BE2C (cell line): ENCODE measurements at regions not wholly inside any gene's neighbourhood (a gene's known extent, or its start where the extent isn't known, plus 50 kb on each side); places are given as distances from the start of the nearest gene placed in this dataset.
"Not testable (repeated sequence)": the region's sequence is repeated elsewhere in the genome, so short reads cannot be mapped to it uniquely, and the experiment has no call there.

ENCODE experiments used
- DNase-seq: peaks from one replicate; pipeline ENCODE4 v3.0.0-alpha.2; 2020
- H3K27me3 ChIP-seq: fragments of 250-450 bp; sonication (Bioruptor Pico); 2 replicates; pipeline ENCODE4 v1.5.1; 2020; ENCODE audit warnings: mild to moderate bottlenecking
- H3K36me3 ChIP-seq: fragments of 250-450 bp; sonication (Bioruptor Pico); 2 replicates; pipeline ENCODE4 v1.5.1; 2020; ENCODE audit warnings: mild to moderate bottlenecking
- H3K4me1 ChIP-seq: fragments of 250-450 bp; sonication (Bioruptor Pico); 2 replicates; pipeline ENCODE4 v1.5.1; 2020
- H3K4me3 ChIP-seq: 2 replicates; pipeline ENCODE4 v1.5.1; 2011; ENCODE audit warnings: low read depth, low read length
- H3K9me3 ChIP-seq: fragments of 250-450 bp; sonication (Bioruptor Pico); 2 replicates; pipeline ENCODE4 v1.5.1; 2020
- TF ChIP-seq, protein P1 (sequence below): IDR thresholded peaks from 2 replicates; pipeline ENCODE4 v1.5.1; 2012; ENCODE audit warnings: mild to moderate bottlenecking, low read depth, low read length

DNA sequence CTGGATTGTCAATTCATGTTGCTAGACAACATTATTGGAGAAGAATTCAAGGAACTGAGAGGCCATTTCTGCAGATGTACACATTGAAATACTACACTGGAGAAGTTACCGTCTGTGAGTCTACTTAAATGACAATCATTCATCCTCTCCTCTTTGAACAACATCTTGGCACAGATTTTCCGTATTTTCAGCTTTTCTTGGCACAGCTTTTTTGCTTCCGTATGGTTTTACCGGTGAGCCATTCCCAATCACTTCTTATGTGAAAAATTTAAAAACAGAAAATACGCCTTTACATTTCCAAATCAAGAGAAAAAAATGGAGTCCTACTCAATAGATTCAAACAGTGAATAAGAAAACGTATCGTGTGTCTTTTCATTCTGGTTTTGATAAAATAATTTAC is 1493.7 kb downstream of the AMY1C start:
- DNase-seq: no peak
- Histone ChIP-seq H3K4me3 (no peak overlapping the region), H3K36me3 (no peaks in the 10 kb centered on the region), H3K9me3 (no peaks in the 10 kb centered on the region), H3K27me3 (no peaks in the 10 kb centered on the region), H3K4me1 (no peaks in the 10 kb centered on the region; the same call in 1 of the 2 replicates)
- TF ChIP-seq, protein P1, sequence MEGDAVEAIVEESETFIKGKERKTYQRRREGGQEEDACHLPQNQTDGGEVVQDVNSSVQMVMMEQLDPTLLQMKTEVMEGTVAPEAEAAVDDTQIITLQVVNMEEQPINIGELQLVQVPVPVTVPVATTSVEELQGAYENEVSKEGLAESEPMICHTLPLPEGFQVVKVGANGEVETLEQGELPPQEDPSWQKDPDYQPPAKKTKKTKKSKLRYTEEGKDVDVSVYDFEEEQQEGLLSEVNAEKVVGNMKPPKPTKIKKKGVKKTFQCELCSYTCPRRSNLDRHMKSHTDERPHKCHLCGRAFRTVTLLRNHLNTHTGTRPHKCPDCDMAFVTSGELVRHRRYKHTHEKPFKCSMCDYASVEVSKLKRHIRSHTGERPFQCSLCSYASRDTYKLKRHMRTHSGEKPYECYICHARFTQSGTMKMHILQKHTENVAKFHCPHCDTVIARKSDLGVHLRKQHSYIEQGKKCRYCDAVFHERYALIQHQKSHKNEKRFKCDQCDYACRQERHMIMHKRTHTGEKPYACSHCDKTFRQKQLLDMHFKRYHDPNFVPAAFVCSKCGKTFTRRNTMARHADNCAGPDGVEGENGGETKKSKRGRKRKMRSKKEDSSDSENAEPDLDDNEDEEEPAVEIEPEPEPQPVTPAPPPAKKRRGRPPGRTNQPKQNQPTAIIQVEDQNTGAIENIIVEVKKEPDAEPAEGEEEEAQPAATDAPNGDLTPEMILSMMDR: no peak

DNA sequence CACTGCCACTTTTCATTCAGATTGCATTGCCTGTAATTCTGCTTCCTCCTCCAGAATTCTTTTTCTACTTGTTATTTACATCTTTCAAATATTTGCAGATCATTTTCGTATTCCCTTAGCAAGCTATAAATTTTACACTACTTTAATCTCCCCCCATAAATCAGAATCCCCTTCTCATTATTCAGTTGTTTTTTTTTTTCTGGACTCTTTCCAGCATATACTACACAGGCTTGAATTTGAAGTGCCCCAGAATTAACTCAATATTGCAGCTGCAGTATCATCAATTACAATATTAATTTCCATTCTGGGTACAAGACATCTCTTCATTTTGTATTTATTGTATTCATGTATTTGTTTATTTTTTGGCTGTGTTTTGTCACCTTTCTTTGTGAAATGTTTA is 1494.3 kb downstream of the AMY1C start:
- Histone ChIP-seq H3K27me3 (no peaks in the 10 kb centered on the region), H3K9me3 (no peaks in the 10 kb centered on the region), H3K4me1 (no peaks in the 10 kb centered on the region; the same call in 1 of the 2 replicates), H3K36me3 (no peaks in the 10 kb centered on the region), H3K4me3 (no peak overlapping the region)
- TF ChIP-seq, protein P1: no peak
- DNase-seq: no peak

GRCh38 chr1:105254906-105255305 is 1505.2 kb downstream of the AMY1C start:
- no peak for DNase-seq
- no peaks in the 10 kb centered on the region for H3K27me3 ChIP-seq
- H3K9me3 ChIP-seq: no peaks in the 10 kb centered on the region
- H3K4me1 ChIP-seq: no peaks in the 10 kb centered on the region
- no peak overlapping the region for H3K4me3 ChIP-seq
- H3K36me3 ChIP-seq: no peaks in the 10 kb centered on the region
- TF ChIP-seq, protein P1: no peak

GRCh38 chr1:105260001-105260400 is 1510.3 kb downstream of the AMY1C start:
- H3K27me3 ChIP-seq: no peaks in the 10 kb centered on the region
- H3K4me1 ChIP-seq: no peaks in the 10 kb centered on the region
- no peak for DNase-seq
- H3K9me3 ChIP-seq: no peaks in the 10 kb centered on the region
- no peak overlapping the region for H3K4me3 ChIP-seq
- H3K36me3 ChIP-seq: no peaks in the 10 kb centered on the region
- TF ChIP-seq, protein P1: no peak

DNA sequence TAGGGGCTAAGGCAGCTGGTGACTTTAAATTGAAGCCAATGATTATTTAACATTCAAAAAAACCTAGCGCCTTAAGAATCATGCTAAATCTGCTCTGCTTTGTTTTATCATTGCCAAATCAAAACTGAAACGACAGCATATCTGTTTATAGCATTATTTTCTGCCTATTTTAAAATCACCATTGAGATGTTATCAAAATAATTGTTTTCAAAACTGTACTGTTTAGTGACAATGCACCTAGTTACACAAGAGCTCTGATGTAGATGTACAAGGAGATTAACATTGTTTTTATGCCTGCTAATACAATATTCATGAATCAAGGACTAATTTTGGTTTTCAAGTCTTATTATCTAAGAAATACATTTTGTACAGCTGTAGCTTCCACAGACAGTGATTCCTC is 1521.3 kb downstream of the AMY1C start:
- no peaks in the 10 kb centered on the region for H3K9me3 ChIP-seq
- no peaks in the 10 kb centered on the region for H3K36me3 ChIP-seq
- no peak overlapping the region for H3K4me3 ChIP-seq
- H3K27me3 ChIP-seq: no peaks in the 10 kb centered on the region
- H3K4me1 ChIP-seq: no peaks in the 10 kb centered on the region
- TF ChIP-seq, protein P1: no peak
- DNase-seq: no peak

DNA sequence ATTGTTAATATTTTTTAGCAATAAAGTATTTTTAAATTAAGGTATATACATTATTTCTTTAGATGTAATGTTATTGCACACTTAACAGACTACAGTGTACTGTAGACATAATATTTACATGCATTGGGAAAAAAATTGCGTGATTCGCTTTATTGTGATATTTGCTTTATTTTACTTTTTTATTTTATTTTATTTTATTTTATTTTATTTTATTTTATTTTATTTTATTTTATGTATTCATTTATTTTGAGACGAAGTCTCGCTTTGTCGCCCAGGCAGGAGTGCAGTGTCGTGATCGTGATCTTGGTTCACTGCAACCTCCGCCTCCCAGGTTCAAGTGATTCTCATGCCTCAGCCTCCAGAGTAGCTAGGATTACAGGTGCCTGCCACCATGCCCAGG is 1522.7 kb downstream of the AMY1C start:
- not testable (repeated sequence) for DNase-seq, H3K4me1 ChIP-seq, H3K4me3 ChIP-seq, H3K9me3 ChIP-seq, H3K27me3 ChIP-seq, H3K36me3 ChIP-seq

GRCh38 chr1:105294838-105295237 is 1545.1 kb downstream of the AMY1C start:
- H3K9me3 ChIP-seq: no peaks in the 10 kb centered on the region
- H3K27me3 ChIP-seq: no peaks in the 10 kb centered on the region
- H3K4me1 ChIP-seq: no peaks in the 10 kb centered on the region
- H3K4me3 ChIP-seq: no peak overlapping the region
- DNase-seq: no peak
- no peaks in the 10 kb centered on the region for H3K36me3 ChIP-seq
- TF ChIP-seq, protein P1: no peak
